HG03460 (cell line): ENCODE measurements at regions not wholly inside any gene's neighbourhood (a gene's known extent, or its start where the extent isn't known, plus 50 kb on each side); places are given as distances from the start of the nearest gene placed in this dataset.

Experiments
- ATAC-seq: cut with Tn5 transposase; IDR thresholded peaks from one replicate; pipeline ENCODE4 v1.9.1; 2021; ENCODE audit not compliant: unreplicated experiment

GRCh38 chrX:69110116-69110530, 55.1 kb downstream of the PJA1 start:
- no peak for ATAC-seq

DNA sequence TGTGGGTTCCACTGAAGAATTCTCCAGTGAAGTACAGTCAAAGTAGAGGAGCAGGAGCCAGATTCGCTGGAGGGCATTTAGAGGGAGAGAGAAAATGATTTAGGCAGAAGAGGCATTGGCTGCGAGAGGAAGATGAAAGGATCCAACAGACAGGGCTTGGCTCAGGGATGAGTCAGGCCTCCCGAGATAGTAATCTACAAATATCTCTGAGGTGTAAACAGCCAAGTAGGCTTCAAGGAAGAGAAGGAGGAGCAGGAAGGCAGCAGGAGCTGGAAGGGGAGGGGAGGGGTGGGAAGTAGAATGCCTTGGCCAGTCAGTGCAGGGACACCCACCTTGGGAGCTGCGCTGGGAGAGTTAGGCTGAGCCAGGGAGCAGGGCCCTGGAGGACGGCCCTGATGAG, 55.5 kb downstream of the PJA1 start:
- ATAC-seq = no peak

DNA sequence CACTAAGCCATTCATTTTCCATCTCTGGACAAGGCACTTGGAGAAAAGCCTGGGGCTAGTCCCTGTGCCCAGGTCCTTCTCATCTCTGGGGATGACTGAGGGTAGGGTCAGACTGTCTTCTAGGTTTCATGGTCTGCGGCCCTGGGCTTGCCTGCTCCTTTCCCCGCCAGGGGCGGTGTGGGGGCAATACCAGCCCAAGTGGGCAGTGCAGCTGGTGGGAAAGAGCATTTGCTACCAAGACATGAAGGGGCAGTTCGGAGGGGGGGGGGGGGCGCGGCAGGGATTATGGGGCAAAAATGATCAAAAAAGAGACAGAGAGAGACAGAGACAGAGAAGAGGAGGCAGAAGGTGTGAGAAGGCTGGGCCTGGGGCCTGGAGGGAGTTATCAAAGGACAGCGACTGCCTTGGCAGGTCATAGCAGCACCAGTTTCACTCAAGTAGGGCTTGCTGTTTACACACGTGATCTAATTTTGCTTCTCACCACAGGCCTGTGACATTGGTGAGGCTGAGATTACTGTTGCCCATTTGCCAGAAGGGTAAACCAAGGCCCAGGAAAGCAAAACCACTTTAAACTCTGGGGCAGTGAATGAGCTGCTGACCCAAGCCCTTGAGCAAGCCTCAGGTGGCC, 56.1 kb downstream of the PJA1 start:
- no peak for ATAC-seq

DNA sequence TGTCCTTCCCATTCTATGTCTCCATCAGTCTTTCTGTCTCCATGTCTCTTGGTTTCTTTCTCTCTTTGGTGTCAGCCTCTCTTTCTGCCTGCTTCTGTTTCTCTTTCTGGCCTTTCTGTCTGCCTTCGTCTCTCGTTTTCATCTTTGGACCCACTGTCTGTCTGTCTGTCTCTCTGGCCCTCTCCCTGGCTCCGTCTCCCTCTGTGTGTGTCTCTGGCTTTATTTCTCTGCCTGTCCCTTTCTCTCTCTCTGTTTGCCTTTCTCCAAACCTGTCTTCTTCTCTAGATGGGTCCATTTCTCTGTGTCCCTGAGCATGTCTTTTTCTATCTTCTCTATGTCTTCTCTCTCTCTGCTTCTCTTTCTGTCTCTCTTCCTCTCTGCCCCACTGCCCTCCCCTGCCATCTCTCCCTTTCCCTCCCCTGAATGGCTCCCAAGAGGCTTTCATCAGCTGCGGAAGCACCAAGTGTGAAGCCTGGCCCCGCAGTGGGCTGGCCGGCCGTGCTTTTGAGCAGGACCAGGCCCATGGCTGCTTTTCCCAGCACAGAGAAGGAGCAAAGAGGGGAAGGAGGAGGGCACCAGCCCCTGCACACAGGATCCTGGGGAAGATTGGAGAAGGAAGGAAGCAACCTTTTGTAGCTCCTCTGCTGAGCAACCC, 57.4 kb downstream of the PJA1 start:
- ATAC-seq = no peak

- no peak for ATAC-seq
These were observed 58.0 kb downstream of the PJA1 start for GRCh38 chrX:69107231-69107739.

DNA sequence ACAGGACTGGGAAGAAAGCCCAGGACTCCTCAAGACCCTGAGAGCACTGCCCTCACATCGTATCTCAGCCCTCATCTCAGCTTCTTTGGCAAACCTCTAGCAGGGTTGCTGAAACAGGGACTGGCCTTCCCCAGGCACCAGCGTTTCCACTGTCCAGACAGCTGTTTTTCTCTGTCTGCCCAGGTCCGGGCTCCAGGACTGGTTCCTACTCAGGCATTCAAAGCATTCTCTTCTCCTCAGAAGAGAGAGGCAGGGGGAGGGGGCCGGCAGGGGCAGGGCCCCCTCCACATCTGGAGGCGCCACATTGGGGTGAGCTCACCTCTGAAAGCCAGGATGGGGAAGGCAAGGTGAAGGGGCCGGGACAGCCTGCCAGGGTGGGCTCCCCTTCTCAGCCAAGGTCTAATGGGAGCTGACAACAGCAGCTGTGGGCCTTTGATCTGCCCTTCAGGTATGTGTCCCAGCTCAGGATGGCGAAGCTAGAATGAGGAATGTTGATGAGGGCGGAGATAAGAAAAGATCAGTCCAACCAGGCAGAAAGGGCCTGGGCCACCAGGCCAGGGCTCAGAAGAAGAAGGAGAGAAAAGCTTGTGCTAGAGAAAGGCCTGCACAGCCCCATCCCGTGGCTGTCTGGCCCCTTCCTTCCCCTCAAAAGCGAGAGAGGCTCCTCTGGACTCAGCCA, 60.4 kb downstream of the PJA1 start:
- ATAC-seq = no peak

DNA sequence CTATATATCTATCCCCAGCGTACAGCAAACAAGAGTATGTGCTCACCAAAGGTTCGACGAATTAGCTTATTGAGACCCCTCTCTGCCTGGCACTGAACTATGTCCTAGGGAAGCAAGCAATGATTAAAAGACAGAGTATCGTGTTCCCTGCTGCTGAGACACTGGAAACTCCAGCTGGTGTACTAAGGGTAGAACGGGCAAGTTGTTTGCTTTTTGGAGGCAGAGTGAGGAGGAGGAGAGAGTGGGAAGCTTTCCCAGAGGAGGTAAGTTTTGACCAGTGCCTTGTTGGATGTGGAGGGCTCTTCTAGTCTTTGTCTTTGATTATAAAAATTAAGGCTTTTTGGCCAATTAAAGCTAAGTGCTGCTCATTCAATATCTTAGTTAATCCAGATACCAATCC, 61.7 kb downstream of the PJA1 start:
- no peak for ATAC-seq

GRCh38 chrX:69102612-69103194, 62.5 kb downstream of the PJA1 start:
- ATAC-seq = no peak

DNA sequence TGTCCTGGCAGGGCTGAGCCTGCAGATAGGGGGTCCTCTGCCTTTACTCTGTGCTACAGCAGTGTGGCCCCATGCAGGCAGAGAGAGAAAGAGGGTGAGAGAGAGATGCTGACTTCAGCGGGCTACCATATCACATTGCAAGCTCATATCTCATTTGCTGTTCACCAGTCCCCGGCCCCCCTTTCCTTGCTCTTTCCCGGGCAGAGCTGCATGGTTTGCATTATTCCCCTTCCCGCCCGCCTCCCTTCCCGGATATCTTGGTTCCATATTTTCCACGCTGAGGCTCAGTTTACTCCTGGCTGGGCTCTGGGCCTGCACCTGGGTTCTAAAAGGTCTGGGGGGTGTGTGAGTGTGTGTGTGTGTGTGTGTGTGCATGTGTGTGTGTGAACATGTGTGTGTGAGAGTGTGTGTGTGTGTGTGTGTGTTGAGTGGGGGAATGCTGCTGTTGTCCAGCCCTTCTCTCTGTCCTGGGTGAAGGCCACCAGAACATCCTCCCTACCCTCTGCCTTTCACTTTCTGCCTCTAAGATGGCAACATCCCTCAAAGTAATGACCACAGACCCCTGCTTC, 63.5 kb downstream of the PJA1 start:
- no peak for ATAC-seq

DNA sequence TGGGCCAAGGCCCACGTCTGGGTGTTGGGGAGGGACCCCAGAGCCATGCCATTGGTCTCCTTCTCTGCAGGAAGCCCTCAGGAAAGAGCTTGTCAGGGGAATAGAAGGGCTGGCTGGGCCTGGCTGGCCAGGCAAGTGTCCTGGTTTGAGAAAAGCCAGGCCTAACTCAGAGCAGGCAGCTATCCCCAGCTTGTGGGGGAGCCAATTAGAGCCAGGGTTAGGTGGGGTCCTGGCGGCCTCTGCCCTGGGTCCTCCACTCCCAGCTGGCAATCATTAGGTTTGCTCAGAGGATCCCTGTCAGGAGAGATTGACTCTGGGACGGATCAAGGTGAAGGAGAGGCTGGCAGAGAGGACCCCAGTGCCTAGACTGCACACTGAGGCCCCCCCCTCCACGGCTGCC, 64.8 kb downstream of the PJA1 start:
- ATAC-seq = no peak

DNA sequence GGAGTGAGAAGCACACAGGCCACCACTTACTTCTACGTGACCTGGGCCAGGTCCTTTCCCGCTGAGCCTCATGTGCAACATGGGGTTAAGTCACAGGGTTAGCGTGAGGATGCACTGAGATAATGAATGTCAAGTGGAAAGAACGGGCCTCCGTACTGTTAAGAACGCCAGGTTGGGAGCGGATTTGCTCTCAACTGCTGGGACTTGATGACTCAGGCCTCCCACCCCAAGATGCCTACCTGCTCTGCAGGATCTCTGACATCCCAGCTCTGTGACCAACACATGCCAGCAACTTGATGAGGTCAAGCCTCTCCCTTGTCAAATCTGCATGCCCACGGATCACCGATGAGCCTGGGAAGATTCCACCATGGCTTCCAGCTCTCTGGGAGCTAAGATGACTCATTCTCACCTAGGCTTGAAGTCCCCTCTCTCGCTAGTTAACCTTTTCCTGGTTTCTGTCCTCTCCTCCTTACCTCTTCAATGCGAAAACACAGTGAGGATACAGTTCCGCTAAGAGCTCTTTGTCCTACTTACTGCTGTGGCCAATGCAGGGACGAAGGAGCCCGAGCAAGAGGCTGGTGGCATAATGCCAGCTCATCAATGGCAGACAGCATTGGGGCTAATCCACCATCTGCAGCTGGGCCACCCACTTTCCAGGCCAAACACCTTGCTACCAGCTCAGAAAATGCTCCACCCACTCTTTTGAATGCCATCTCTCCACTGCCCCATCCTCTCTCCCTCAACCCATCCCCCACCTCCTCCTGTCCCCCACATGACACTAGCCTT, 67.6 kb downstream of the PJA1 start:
- ATAC-seq = no peak

GRCh38 chrX:69096963-69097362, 68.3 kb downstream of the PJA1 start:
- ATAC-seq = no peak

DNA sequence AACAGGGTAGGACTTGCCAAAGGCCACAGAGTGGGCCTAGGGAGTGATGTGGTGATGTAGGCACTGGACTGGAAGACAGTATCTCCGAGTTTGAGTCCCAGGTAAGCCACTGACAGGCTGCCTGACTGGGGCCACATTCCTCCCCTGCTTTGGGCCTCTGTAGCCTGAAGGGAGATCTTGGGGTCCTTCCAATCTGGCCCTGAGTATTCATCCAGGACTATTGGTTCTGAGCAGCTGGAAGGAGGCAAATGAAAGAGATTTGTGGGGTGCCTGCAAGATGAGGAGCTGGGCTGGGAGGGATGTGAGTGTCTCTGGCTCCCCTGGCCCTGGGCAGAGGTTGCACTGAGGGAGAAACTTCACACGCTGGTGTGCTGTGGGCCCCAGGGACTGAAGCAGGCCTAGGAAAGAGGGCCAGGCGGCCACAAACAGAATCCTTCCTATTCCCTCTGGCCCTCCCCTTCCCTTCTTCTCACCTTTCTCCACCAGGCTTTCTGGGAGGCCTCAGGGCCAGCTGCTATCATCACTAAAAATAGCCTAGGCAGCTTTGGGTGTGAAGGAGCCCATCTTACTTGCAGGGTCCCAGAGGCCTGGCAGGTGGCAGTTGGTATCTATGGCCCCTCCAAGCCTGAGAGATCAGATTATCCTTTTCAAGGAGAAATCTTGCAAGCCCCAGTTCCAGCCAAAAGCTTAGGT, 70.1 kb downstream of the PJA1 start:
- ATAC-seq = no peak

DNA sequence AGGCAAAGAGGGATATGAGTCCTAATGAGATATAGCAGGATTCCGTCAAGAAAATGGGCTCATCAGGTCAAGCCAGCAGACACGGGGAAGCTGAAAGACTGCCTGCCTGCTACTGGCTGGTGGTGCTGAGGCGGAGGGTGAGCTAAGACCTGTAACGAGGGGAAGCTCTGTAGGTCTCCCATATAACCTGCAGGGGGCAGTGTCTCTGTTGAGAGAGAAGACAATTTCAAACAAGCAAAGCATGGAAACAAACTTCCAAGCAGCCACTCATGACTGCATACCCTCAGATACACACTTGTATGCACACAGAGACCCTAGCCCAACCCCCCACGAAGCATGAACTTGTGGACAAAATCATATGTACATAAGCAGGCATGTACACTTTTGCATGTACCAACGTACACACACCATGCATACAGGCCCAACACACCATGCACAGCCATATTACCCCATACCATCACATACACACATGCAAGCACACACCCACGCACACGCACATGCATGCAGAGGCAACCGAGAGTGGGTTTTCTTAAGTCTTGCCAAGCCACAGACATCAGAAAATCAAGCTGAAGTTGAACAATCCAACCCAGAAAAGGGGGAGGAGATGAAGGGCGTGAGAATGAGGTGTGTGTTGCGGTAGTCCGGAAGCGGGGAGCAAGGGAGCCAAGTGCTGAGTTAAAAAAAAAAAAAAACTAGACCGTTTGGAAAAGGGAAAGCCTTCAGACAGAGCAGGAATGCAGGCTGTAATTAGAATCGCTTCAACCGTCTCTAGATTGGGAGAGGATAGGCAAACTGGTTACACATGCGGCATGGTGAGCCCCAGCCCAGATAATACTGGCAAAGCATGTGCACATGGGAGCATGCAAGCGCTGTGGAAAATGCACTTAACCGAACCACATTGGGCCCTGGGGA, 71.0 kb downstream of the PJA1 start:
- no peak for ATAC-seq

GRCh38 chrX:69090022-69090421, 75.2 kb downstream of the PJA1 start:
- no peak for ATAC-seq

DNA sequence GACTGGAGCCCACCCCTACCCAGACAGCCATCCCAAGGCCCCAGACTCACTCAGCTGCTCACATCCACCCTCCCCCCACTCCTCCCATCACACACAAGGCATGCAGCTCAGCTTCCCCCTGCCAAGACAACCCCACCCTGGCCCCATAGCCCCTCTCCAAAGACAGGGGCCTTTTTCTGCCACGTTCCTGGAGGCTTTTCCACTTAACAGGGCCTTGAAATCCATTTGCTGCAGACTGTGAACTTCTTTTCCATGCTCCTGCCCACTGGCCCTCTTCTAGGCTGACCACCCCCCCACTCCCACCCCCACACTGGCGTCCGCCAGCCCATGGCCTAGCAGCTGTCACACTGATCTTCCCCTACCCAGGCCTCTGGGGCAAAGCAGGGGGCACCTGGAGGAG, 76.0 kb downstream of the PJA1 start:
- no peak for ATAC-seq

GRCh38 chrX:69088171-69088938, 76.9 kb downstream of the PJA1 start:
- ATAC-seq = no peak

- ATAC-seq = no peak
These were observed 79.4 kb downstream of the PJA1 start for GRCh38 chrX:69085826-69086225.
